C4-2B (cell line): ENCODE measurements at regions not wholly inside any gene's neighbourhood (a gene's known extent, or its start where the extent isn't known, plus 50 kb on each side); places are given as distances from the start of the nearest gene placed in this dataset.

Experiments
- H3K27ac ChIP-seq: fragments of 450-650 bp; 2 replicates; pipeline ENCODE4 v1.5.1; 2017
- ZFX ChIP-seq: fragments of 450-650 bp; IDR thresholded peaks from 2 replicates; pipeline ENCODE4 v1.6.1; 2017
- TF ChIP-seq, protein P1 (sequence below): fragments of 450-650 bp; conservative IDR thresholded peaks from 2 replicates; pipeline ENCODE4 v1.5.1; 2017; ENCODE audit warnings: mild to moderate bottlenecking

DNA sequence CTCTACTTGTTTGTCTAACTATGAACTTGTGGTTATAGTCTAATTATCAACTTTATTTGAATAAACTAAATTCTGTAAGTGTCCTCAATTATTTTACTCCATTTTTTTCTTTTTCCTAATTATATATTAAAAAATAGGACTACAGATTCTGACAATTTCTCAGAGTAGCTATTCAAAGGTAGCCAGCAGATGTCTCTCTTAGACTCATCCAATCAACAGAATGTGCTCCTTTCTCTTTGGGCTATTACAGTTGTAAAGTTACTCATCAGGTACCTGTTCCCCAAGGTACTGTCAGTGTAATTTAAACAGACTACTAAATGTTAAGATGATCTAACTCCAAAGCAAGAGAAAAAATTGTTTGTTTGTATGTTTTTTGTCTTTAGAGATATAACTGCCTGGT is 248.6 kb downstream of the PCDH18 start:
- TF ChIP-seq, protein P1, sequence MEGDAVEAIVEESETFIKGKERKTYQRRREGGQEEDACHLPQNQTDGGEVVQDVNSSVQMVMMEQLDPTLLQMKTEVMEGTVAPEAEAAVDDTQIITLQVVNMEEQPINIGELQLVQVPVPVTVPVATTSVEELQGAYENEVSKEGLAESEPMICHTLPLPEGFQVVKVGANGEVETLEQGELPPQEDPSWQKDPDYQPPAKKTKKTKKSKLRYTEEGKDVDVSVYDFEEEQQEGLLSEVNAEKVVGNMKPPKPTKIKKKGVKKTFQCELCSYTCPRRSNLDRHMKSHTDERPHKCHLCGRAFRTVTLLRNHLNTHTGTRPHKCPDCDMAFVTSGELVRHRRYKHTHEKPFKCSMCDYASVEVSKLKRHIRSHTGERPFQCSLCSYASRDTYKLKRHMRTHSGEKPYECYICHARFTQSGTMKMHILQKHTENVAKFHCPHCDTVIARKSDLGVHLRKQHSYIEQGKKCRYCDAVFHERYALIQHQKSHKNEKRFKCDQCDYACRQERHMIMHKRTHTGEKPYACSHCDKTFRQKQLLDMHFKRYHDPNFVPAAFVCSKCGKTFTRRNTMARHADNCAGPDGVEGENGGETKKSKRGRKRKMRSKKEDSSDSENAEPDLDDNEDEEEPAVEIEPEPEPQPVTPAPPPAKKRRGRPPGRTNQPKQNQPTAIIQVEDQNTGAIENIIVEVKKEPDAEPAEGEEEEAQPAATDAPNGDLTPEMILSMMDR: peak; percentile 33
- no peak for TF ChIP-seq ZFX
- no peak overlapping the region for H3K27ac ChIP-seq

DNA sequence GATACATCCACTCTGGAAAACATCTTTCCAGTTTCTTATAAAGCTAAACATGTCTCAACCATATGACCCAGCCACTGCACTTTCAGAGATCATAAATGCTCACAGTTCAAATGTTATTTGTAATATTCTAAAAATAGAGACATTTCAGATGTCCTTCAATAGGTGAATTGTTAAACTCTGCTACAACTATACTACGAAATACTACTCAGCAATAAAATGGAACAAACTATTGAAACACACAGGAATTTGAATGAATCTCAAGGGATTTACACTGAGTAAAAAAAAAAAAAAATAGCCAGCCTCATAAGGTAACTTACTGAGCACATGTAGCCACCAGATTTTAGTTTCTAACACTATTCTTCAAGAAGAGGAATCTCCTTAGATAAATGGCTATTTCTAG is 253.9 kb downstream of the PCDH18 start:
- no peak for TF ChIP-seq ZFX
- TF ChIP-seq, protein P1: no peak
- H3K27ac ChIP-seq: no peak overlapping the region

DNA sequence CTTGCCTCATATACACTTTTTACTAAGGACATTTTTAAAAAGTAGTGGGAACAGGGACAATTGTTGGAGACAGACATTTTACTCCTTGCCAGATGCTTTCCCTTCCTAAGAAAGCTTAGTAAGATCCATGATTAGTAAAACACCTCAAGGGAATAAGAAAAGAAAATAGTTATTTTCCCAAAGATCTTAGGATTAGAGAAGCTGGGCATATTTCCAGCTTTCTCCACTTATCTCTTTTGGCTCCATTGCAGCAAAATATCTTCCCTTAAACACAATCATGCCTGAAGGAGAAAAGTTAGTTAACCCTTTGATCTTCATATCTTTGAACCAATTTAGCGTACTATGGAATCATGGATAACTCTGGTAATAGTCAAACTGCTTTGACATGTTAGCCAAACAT is 257.9 kb downstream of the PCDH18 start:
- TF ChIP-seq, protein P1: no peak
- no peak for TF ChIP-seq ZFX

DNA sequence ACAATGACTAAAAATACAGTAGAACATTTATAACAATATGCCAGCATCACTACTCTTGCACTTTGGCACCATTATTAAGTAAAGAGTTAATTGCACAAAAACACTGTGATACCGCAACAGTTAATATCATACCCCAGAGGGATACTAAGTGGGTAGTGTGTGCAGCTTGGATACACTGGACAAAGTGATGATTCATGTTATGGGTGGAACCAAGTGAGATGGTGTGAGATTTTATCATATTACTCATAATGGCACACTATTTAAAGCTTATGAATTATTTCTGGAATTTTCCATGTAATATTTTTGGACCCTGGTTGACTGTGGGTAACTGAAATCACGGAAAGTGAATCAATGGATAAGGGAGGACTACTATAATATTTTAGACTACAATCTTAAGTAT is 265.3 kb downstream of the PCDH18 start:
- TF ChIP-seq, protein P1: no peak
- H3K27ac ChIP-seq: no peak overlapping the region

More for the DNA sequence above, 257.9 kb downstream of the PCDH18 start:
- H3K27ac ChIP-seq: no peak overlapping the region

DNA sequence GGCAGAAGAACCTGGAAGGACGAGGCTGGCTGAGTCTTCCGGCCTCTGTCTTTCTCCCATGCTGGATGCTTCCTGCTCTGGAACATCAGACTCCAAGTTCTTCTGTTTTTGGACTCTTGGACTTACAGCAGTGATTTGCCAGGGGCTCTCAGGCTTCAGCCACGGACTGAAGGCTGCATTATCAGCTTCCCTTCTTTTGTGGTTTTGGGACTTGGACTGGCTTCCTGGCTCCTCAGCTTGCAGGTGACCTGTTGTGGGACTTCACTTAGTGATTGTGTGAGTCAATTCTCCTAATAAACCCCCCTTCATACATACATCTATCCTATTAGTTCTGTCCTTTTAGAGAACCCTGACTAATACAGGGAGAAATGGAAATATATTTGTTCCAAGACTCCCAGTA is 265.8 kb downstream of the PCDH18 start:
- H3K27ac ChIP-seq: no peak overlapping the region

DNA sequence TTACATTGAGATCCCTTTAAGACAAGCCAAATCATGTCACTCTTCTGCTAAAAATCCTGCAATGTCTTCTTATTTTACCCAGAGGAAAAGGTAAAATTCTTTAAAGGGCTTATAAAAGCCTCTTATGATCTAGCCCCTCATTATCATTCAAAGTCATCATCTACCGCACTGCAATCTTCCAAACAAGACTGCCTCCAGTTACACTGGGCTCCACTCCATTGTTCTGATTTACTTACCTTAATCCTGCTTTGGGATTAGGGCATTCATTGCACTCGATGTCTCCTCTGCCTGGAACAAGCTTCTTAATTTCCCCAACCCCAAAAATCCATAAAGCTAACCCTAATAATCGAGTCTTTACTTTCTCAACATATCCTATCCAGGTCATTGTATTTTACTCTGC is 269.1 kb downstream of the PCDH18 start:
- TF ChIP-seq ZFX: no peak
- TF ChIP-seq, protein P1: no peak
- no peak overlapping the region for H3K27ac ChIP-seq

More for the DNA sequence above, 265.8 kb downstream of the PCDH18 start:
- no peak for TF ChIP-seq ZFX
- TF ChIP-seq, protein P1: no peak

DNA sequence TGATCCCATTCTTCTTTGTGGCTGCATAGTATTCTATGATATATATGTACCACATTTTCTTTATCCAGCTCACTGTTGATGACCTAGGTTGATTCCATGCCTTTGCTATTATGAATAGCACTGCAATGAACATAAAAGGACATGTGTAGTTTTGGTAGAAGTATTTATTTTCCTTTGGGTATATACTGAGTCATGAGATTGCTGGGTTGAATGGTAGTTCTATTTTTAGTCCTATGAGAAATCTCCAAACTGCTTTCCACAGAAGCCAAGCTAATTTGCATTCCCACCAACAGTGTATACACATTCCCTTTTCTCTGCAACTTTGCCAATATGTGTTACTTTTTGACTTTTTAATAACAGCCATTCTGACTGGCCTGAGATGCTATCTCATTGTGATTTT is 278.3 kb downstream of the PCDH18 start:
- TF ChIP-seq, protein P1: no peak
- no peak for TF ChIP-seq ZFX

More for the DNA sequence above, 278.3 kb downstream of the PCDH18 start:
- H3K27ac ChIP-seq: no peak overlapping the region
